Tibial artery (tissue), 4 donors: ENCODE measurements at regions not wholly inside any gene's neighbourhood (a gene's known extent, or its start where the extent isn't known, plus 50 kb on each side); places are given as distances from the start of the nearest gene placed in this dataset.

Experiments used
- DNase-seq, 2 donors: peaks; one replicate each; pipeline ENCODE4 v3.0.0-alpha.2; 2019
- H3K27ac ChIP-seq, 2 donors: fragments of 200-600 bp; sonication (generic) in 1 of 2; 1 replicate in 1 of 2; 2 replicates in 1 of 2; pipeline ENCODE4 v1.5.1; 2018 to 2019; ENCODE audit warnings: mild to moderate bottlenecking in 1 of 2
- H3K27me3 ChIP-seq, 2 donors: fragments of 200-600 bp; sonication (generic) in 1 of 2; one replicate each; pipeline versions ENCODE4 v1.5.1 to v1.6.0; 2016 to 2019
- H3K36me3 ChIP-seq, 3 donors: fragments of 200-600 bp; sonication (generic) in 2 of 3; one replicate each; pipeline ENCODE4 v1.5.1; 2016 to 2019; ENCODE audit warnings: mild to moderate bottlenecking in 2 of 3
- H3K4me1 ChIP-seq, 4 donors: fragments of 200-600 bp; sonication (generic) in 2 of 4; 1 replicate in 3 of 4; 2 replicates in 1 of 4; pipeline ENCODE4 v1.5.1; 2016 to 2019
- H3K4me3 ChIP-seq, 2 donors: fragments of 200-600 bp; sonication (generic) in 1 of 2; 1 replicate in 1 of 2; 2 replicates in 1 of 2; pipeline ENCODE4 v1.5.1; 2018 to 2019; ENCODE audit warnings: mild to moderate bottlenecking in 2 of 2
- H3K9me3 ChIP-seq, 3 donors: fragments of 200-600 bp; sonication (generic) in 1 of 3; one replicate each; pipeline ENCODE4 v1.5.1; 2016 to 2019
- intact Hi-C: fragments of 100-400 bp; cut with DNase I; formaldehyde crosslinking; loops from one replicate; pipeline ENCODE4 v1.15.0; 2023; ENCODE audit warnings: low total_unique reads
- TF ChIP-seq, protein P1 (sequence below), 2 experiments: fragments of 200-600 bp in 1 of 2; fragments of 450-650 bp in 1 of 2; IDR thresholded peaks; one replicate each; pipeline ENCODE4 v1.5.1; 2017 to 2019; ENCODE audit warnings: antibody characterized with exemption in 2 of 2, mild to moderate bottlenecking in 1 of 2, moderate library complexity in 1 of 2

DNA sequence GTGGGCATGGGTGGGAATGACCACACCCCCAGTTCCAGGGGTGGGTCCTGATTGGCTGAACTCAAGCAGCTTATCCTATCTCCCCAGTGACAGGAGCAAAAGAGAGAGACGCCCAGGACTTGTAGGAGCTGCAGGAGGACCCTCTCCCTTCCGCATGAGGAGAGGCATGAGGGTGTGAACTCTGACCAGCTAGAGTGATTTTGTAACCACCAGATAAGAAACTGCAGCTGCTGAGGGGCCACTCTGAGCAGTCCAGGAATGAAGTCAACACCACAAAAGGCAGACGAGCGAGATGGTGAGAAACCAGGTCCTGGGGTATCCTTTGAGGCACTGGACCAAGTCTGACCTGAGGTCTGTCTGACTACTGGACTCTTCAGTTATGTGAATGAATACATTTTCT lies 521.9 kb downstream of the BNC2 start:
- H3K4me3 ChIP-seq: no peak overlapping the region
- intact Hi-C loops: no loop called here
- TF ChIP-seq, protein P1, sequence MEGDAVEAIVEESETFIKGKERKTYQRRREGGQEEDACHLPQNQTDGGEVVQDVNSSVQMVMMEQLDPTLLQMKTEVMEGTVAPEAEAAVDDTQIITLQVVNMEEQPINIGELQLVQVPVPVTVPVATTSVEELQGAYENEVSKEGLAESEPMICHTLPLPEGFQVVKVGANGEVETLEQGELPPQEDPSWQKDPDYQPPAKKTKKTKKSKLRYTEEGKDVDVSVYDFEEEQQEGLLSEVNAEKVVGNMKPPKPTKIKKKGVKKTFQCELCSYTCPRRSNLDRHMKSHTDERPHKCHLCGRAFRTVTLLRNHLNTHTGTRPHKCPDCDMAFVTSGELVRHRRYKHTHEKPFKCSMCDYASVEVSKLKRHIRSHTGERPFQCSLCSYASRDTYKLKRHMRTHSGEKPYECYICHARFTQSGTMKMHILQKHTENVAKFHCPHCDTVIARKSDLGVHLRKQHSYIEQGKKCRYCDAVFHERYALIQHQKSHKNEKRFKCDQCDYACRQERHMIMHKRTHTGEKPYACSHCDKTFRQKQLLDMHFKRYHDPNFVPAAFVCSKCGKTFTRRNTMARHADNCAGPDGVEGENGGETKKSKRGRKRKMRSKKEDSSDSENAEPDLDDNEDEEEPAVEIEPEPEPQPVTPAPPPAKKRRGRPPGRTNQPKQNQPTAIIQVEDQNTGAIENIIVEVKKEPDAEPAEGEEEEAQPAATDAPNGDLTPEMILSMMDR (IDR thresholded peaks at IDR 0.05): no peak
- no peaks in the 10 kb centered on the region for H3K9me3 ChIP-seq
- no peaks in the 10 kb centered on the region for H3K27me3 ChIP-seq
- no peak overlapping the region for H3K27ac ChIP-seq
- peak in 1 of 2 donors; percentile 3 for DNase-seq
- no peaks in the 10 kb centered on the region for H3K36me3 ChIP-seq
- peaks cover 0 to 7% (median 5%) of the 10 kb centered on the region in 4 donors for H3K4me1 ChIP-seq

DNA sequence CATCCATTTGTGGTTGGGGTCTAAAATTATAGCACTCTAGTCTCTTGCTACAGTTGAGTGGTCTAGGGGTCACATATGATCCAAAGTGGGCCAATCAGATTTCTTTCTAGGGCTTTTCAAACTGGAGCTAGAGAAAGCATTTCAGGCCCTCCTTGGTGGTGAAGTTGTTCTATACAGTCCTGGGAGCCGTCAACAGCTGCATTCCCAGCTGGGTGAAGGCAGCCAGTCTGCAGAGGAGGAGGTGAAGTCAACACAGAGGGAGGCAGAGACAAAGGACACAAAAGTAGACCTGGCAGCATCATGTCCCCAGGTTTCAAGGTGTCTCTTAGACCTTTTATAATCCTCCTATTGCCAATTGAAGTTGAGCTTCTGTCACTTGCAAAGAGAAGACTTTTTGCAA lies 518.2 kb downstream of the BNC2 start:
- intact Hi-C loops: no loop called here
- peak in 1 of 2 donors; percentile 3 for DNase-seq

DNA sequence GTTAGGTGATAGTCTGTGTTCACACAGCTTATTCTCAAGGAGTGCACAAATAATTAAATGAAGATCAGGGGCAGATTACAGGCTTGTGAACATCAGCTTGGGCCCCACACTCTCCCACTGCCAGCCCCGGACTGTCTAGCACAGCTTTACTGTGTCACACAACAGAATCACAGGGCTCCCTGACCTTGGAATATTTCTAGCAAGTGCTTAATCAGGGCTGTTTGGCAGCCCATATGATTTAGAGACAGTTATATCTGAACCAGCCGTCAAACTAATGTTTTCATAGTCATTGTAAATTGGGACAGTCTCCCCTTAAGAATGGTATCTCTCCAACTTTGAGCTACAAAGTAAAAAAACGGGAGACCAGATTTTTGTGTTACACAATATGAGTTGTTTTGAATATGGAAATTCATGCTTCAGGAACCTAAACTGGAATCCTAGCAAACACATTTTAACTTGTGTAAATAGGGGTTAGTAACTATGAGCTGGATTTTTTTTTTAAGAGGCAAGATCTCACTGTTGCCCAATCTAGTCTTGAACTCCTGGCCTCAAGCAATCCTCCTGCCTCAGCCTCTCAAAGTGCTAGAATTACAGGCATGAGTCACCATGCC lies 517.6 kb downstream of the BNC2 start:
- TF ChIP-seq, protein P1 (IDR thresholded peaks at IDR 0.05): no peak
- H3K27ac ChIP-seq: no peak overlapping the region
- H3K36me3 ChIP-seq: no peaks in the 10 kb centered on the region
- no peaks in the 10 kb centered on the region for H3K27me3 ChIP-seq
- no peaks in the 10 kb centered on the region for H3K9me3 ChIP-seq
- DNase-seq: peak in 1 of 2 donors; percentile 3
- intact Hi-C loops: no loop called here
- H3K4me3 ChIP-seq: no peak overlapping the region
- H3K4me1 ChIP-seq: no peaks in the 10 kb centered on the region

More for the DNA sequence above, 518.2 kb downstream of the BNC2 start:
- H3K27me3 ChIP-seq: no peaks in the 10 kb centered on the region
- H3K9me3 ChIP-seq: no peaks in the 10 kb centered on the region
- no peaks in the 10 kb centered on the region for H3K4me1 ChIP-seq
- H3K4me3 ChIP-seq: no peak overlapping the region
- no peaks in the 10 kb centered on the region for H3K36me3 ChIP-seq
- TF ChIP-seq, protein P1 (IDR thresholded peaks at IDR 0.05): no peak
- no peak overlapping the region for H3K27ac ChIP-seq

DNA sequence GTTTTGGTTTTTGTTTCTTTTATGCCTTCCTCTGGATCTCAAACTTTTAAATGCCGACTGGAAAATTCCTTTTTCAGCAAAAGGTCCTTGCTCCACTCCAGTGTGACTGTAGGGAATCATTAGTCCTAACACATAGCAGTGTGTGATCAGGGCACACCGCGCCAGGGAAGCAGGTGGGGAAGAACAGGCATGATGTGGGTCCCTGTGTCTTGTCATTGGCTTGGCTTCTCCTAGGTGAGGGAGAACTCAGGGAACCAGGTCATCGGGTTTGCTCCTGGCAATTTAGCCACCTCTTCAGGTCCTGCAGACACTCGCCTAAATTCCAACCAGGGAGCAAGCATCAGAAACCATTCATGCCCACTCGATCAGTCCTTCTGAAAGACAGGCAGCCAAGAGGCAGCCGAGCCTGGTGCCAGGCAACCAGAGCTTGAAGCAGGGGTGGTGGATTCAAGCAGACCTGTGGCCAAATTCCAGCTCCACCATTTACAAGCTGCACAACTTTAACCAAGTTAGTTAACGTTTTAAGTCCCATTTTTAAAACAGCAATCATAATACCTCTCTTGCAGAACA lies 514.2 kb downstream of the BNC2 start:
- no peak overlapping the region for H3K4me3 ChIP-seq
- TF ChIP-seq, protein P1 (IDR thresholded peaks at IDR 0.05): no peak
- H3K27me3 ChIP-seq: no peaks in the 10 kb centered on the region
- H3K9me3 ChIP-seq: no peaks in the 10 kb centered on the region
- intact Hi-C loops: no loop called here
- no peak overlapping the region for H3K27ac ChIP-seq
- no peaks in the 10 kb centered on the region for H3K4me1 ChIP-seq
- H3K36me3 ChIP-seq: no peaks in the 10 kb centered on the region
- no peak for DNase-seq

DNA sequence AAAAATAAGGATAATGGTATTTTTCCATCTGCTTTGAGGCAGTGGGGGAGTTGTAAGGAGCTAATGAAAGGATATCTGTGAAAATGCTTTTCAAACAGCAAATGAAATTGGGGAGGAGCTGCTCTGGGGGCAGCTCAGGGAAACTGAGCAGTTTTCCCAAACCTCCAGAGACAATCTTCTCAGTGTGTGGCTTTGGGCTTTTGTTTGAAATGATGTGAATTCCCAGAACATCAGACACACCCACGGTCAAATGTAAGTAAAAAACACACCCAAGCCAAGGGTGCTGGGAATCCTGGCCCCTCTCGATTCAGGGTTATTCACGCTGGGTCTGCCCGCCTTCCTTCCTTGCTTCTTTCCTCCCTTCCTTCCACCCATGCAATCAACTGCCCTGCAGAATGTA lies 512.6 kb downstream of the BNC2 start:
- intact Hi-C loops: no loop called here
- TF ChIP-seq, protein P1 (IDR thresholded peaks at IDR 0.05): no peak

More for the DNA sequence above, 512.6 kb downstream of the BNC2 start:
- Histone ChIP-seq H3K27me3 (no peaks in the 10 kb centered on the region), H3K27ac (no peak overlapping the region), H3K4me1 (no peaks in the 10 kb centered on the region), H3K36me3 (no peaks in the 10 kb centered on the region), H3K9me3 (no peaks in the 10 kb centered on the region), H3K4me3 (no peak overlapping the region)
- no peak for DNase-seq
